ENCODE measurements at regions not wholly inside any gene's neighbourhood (a gene's known extent, or its start where the extent isn't known, plus 50 kb on each side); places are given as distances from the start of the nearest gene placed in this dataset.
"Not testable (repeated sequence)": the region's sequence is repeated elsewhere in the genome, so short reads cannot be mapped to it uniquely, and the experiment has no call there.

- DNase-seq (no peak), ATAC-seq (no peak)
- Histone ChIP-seq H3K27me3 (ENCODE audit: low read depth) (no peaks in the 10 kb centered on the region), H3K4me3 (no peak overlapping the region), H3K36me3 (no peaks in the 10 kb centered on the region), H3K4me1 (no peaks in the 10 kb centered on the region), H3K9me3 (no peaks in the 10 kb centered on the region), H3K27ac (no peak overlapping the region)
- no peak for TF ChIP-seq CTCF (IDR thresholded peaks at IDR 0.05)
- intact Hi-C loops (cut with DNase I): no loop called here
Observed at GRCh38 chr5:126126574-126126973, 296.6 kb upstream of the GRAMD2B start.

- intact Hi-C loops (cut with DNase I); ATAC-seq; H3K27me3 ChIP-seq (ENCODE audit: low read depth): not testable (repeated sequence)
Observed at GRCh38 chr5:126127371-126127770, 295.8 kb upstream of the GRAMD2B start.

GRCh38 chr5:126129431-126129830 is 293.8 kb upstream of the GRAMD2B start:
- H3K27ac ChIP-seq: no peak overlapping the region
- H3K4me3 ChIP-seq: no peak overlapping the region
- intact Hi-C loops (cut with DNase I): no loop called here
- no peaks in the 10 kb centered on the region for H3K36me3 ChIP-seq
- DNase-seq: no peak
- H3K4me1 ChIP-seq: no peaks in the 10 kb centered on the region
- ATAC-seq: no peak
- no peaks in the 10 kb centered on the region for H3K9me3 ChIP-seq
- H3K27me3 ChIP-seq (ENCODE audit: low read depth): no peaks in the 10 kb centered on the region
- no peak for TF ChIP-seq CTCF (IDR thresholded peaks at IDR 0.05)

More at GRCh38 chr5:126127371-126127770, 295.8 kb upstream of the GRAMD2B start:
- not testable (repeated sequence) for H3K36me3 ChIP-seq, H3K4me3 ChIP-seq, H3K27ac ChIP-seq, DNase-seq, H3K9me3 ChIP-seq, H3K4me1 ChIP-seq

GRCh38 chr5:126133424-126133823 is 289.8 kb upstream of the GRAMD2B start:
- Histone ChIP-seq H3K27ac (no peak overlapping the region), H3K36me3 (no peaks in the 10 kb centered on the region), H3K4me3 (no peak overlapping the region), H3K27me3 (ENCODE audit: low read depth) (no peaks in the 10 kb centered on the region), H3K9me3 (no peaks in the 10 kb centered on the region), H3K4me1 (no peaks in the 10 kb centered on the region)
- TF ChIP-seq CTCF (IDR thresholded peaks at IDR 0.05): no peak
- intact Hi-C loops (cut with DNase I): no loop called here
- no peak for DNase-seq
- no peak for ATAC-seq

- H3K9me3 ChIP-seq: no peaks in the 10 kb centered on the region
- no peak for TF ChIP-seq CTCF (IDR thresholded peaks at IDR 0.05)
- ATAC-seq: no peak
- no peaks in the 10 kb centered on the region for H3K27me3 ChIP-seq (ENCODE audit: low read depth)
- H3K36me3 ChIP-seq: no peaks in the 10 kb centered on the region
- intact Hi-C loops (cut with DNase I): no loop called here
- no peak overlapping the region for H3K27ac ChIP-seq
- H3K4me3 ChIP-seq: no peak overlapping the region
- no peak for DNase-seq
- no peaks in the 10 kb centered on the region for H3K4me1 ChIP-seq
Observed at GRCh38 chr5:126137891-126138280, 285.3 kb upstream of the GRAMD2B start.

GRCh38 chr5:126138281-126138931 is 284.8 kb upstream of the GRAMD2B start:
- Histone ChIP-seq H3K27me3 (ENCODE audit: low read depth) (no peaks in the 10 kb centered on the region), H3K27ac (no peak overlapping the region), H3K36me3 (no peaks in the 10 kb centered on the region), H3K9me3 (no peaks in the 10 kb centered on the region), H3K4me3 (no peak overlapping the region), H3K4me1 (no peaks in the 10 kb centered on the region)
- DNase-seq (no peak), ATAC-seq (no peak)
- intact Hi-C loops (cut with DNase I): no loop called here
- TF ChIP-seq CTCF (IDR thresholded peaks at IDR 0.05): no peak
